ENCODE measurements at regions not wholly inside any gene's neighbourhood (a gene's known extent, or its start where the extent isn't known, plus 50 kb on each side); places are given as distances from the start of the nearest gene placed in this dataset.

DNA sequence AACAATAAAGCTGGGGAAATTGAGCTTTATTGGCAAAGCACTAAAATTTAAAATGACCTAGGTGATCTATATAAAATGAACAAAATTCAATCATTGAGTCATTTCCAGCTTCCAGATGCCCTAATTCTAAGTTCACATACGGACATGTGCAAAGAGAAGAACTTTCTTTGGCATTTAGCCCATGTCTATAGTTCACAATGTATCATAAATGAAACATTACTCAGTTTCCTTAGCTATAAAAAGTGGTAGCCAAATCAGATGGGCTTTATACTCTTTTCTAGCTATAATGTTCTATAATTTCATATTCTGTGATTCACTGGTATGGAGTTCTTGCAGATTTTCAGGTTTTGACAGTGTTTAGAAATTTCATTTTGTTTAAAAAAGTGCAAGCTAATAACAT lies 327.4 kb downstream of the KCTD8 start:
- TF ChIP-seq, protein P1, sequence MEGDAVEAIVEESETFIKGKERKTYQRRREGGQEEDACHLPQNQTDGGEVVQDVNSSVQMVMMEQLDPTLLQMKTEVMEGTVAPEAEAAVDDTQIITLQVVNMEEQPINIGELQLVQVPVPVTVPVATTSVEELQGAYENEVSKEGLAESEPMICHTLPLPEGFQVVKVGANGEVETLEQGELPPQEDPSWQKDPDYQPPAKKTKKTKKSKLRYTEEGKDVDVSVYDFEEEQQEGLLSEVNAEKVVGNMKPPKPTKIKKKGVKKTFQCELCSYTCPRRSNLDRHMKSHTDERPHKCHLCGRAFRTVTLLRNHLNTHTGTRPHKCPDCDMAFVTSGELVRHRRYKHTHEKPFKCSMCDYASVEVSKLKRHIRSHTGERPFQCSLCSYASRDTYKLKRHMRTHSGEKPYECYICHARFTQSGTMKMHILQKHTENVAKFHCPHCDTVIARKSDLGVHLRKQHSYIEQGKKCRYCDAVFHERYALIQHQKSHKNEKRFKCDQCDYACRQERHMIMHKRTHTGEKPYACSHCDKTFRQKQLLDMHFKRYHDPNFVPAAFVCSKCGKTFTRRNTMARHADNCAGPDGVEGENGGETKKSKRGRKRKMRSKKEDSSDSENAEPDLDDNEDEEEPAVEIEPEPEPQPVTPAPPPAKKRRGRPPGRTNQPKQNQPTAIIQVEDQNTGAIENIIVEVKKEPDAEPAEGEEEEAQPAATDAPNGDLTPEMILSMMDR (conservative IDR thresholded peaks at IDR 0.05 in 1 of 2, IDR thresholded peaks at IDR 0.05 in 1 of 2; ENCODE audit: low read depth in 1 of 2, low read length in 2 of 2) = no peak
- Histone ChIP-seq H3K4me1 (ENCODE audit: control insufficient read depth, extremely low read depth, insufficient read depth, low read length) (no peaks in the 10 kb centered on the region), H3K4me3 (replicated peaks in 1 of 4; ENCODE audit: control extremely low read depth in 1 of 4, insufficient read depth in 1 of 4, low read depth in 3 of 4, low read length in 4 of 4) (no peak overlapping the region), H4K20me1 (ENCODE audit: control insufficient read depth, extremely low read depth, insufficient read depth, low read length) (no peaks in the 10 kb centered on the region), H3K36me3 (ENCODE audit: control insufficient read depth, insufficient read depth, low read length) (no peaks in the 10 kb centered on the region), H3K27ac (ENCODE audit: insufficient read depth, low read length) (no peak overlapping the region), H3K27me3 (ENCODE audit: control insufficient read depth, insufficient read depth, low read length) (no peaks in the 10 kb centered on the region), H3K4me2 (ENCODE audit: extremely low read depth, insufficient read depth, low read length) (no peak overlapping the region), H3K9me3 (ENCODE audit: control insufficient read depth, insufficient read depth, low read depth, low read length) (no peaks in the 10 kb centered on the region), H3K9ac (ENCODE audit: insufficient read depth, low read length) (no peak overlapping the region), H2AFZ (ENCODE audit: low read length) (no peak overlapping the region), H3K79me2 (ENCODE audit: control insufficient read depth, insufficient read depth, low read length) (no peaks in the 10 kb centered on the region)
- DNase-seq (ENCODE audit: low read depth in 2 of 2) = peak in 1 of 2 donors; percentile 1
